Glutamatergic neuron (in vitro differentiated cells): ENCODE measurements at regions not wholly inside any gene's neighbourhood (a gene's known extent, or its start where the extent isn't known, plus 50 kb on each side); places are given as distances from the start of the nearest gene placed in this dataset.
"Not testable (repeated sequence)": the region's sequence is repeated elsewhere in the genome, so short reads cannot be mapped to it uniquely, and the experiment has no call there.

Experiments
- DNase-seq: peaks from one replicate; pipeline ENCODE4 v3.0.0; 2022
- H3K27ac Mint-ChIP-seq: one replicate; pipeline ENCODE4 v1.8.0; 2020; ENCODE audit warnings: mild to moderate bottlenecking, mixed read lengths, inconsistent platforms; ENCODE audit not compliant: unreplicated experiment
- H3K27me3 Mint-ChIP-seq: one replicate; pipeline ENCODE4 v1.8.0; 2020; ENCODE audit warnings: mild to moderate bottlenecking, moderate library complexity, mixed read lengths, inconsistent platforms; ENCODE audit not compliant: unreplicated experiment
- H3K36me3 Mint-ChIP-seq: one replicate; pipeline ENCODE4 v1.8.0; 2020; ENCODE audit warnings: mild to moderate bottlenecking, mixed read lengths, inconsistent platforms; ENCODE audit not compliant: unreplicated experiment
- H3K4me1 Mint-ChIP-seq: one replicate; pipeline ENCODE4 v1.8.0; 2020; ENCODE audit warnings: mild to moderate bottlenecking, low read depth, mixed read lengths, inconsistent platforms; ENCODE audit not compliant: unreplicated experiment
- H3K4me3 Mint-ChIP-seq: one replicate; pipeline ENCODE4 v1.8.0; 2020; ENCODE audit warnings: mild to moderate bottlenecking, mixed read lengths, inconsistent platforms; ENCODE audit not compliant: unreplicated experiment
- H3K9me3 Mint-ChIP-seq: one replicate; pipeline ENCODE4 v1.8.0; 2020; ENCODE audit warnings: mild to moderate bottlenecking, moderate library complexity, mixed read lengths, inconsistent platforms; ENCODE audit not compliant: unreplicated experiment
- TF ChIP-seq, protein P1 (sequence below): fragments of 200-600 bp; sonication (generic); IDR thresholded peaks from one replicate; pipeline ENCODE4 v1.5.0; 2021; ENCODE audit not compliant: partially characterized antibody, unreplicated experiment

DNA sequence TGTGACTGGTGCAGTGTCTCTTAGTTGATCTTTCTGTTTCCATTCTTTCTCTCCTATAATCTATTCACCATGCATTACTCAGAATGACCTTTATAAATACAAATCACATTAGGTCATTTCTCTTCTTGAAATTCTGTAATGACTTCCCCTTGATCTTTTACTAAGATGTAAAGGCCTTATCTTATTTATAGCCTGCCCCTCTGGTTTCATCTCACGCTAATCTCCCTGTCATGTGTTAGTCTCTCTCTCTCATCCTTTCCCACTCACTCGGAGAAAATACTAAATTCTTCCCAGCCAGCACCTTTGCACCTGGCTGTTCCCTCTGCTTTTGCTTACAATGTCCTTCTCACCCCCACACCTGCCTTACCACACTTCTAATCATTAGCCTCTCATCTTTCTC, 530.8 kb downstream of the ADCYAP1 start:
- no peaks in the 10 kb centered on the region for H3K4me1 Mint-ChIP-seq
- H3K9me3 Mint-ChIP-seq, result peaks cover 3% of the 10 kb centered on the region
- TF ChIP-seq, protein P1, sequence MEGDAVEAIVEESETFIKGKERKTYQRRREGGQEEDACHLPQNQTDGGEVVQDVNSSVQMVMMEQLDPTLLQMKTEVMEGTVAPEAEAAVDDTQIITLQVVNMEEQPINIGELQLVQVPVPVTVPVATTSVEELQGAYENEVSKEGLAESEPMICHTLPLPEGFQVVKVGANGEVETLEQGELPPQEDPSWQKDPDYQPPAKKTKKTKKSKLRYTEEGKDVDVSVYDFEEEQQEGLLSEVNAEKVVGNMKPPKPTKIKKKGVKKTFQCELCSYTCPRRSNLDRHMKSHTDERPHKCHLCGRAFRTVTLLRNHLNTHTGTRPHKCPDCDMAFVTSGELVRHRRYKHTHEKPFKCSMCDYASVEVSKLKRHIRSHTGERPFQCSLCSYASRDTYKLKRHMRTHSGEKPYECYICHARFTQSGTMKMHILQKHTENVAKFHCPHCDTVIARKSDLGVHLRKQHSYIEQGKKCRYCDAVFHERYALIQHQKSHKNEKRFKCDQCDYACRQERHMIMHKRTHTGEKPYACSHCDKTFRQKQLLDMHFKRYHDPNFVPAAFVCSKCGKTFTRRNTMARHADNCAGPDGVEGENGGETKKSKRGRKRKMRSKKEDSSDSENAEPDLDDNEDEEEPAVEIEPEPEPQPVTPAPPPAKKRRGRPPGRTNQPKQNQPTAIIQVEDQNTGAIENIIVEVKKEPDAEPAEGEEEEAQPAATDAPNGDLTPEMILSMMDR, result no peak

DNA sequence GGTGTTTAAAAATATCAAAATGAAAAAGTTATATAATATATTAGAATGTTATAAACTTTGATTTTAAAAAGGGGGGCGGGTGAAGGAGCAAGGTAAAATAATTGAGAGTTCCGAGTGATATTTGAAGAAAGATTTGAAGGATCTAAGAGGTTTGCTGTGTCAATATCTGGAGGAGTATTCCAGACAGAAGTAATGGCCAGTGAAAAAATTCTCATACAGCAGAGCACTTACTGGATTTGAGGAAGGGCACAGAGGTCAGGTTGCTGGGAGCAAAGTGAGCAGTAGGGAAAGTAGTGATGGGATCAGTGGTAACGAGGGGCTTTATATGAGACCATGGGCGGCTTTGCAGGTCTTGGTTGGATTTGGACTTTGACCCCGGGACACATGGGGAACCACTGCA, 531.5 kb downstream of the ADCYAP1 start:
- Mint-ChIP-seq H3K36me3 (no peaks in the 10 kb centered on the region), H3K4me1 (no peaks in the 10 kb centered on the region), H3K9me3 (peaks cover 3% of the 10 kb centered on the region), H3K4me3 (no peak overlapping the region), H3K27me3 (peaks cover 2% of the 10 kb centered on the region), H3K27ac (no peak overlapping the region)
- no peak for DNase-seq
- TF ChIP-seq, protein P1, result no peak

More for the DNA sequence above, 530.8 kb downstream of the ADCYAP1 start:
- Mint-ChIP-seq H3K27me3 (peaks cover 2% of the 10 kb centered on the region), H3K27ac (no peak overlapping the region), H3K4me3 (no peak overlapping the region), H3K36me3 (no peaks in the 10 kb centered on the region)
- DNase-seq, result no peak

DNA sequence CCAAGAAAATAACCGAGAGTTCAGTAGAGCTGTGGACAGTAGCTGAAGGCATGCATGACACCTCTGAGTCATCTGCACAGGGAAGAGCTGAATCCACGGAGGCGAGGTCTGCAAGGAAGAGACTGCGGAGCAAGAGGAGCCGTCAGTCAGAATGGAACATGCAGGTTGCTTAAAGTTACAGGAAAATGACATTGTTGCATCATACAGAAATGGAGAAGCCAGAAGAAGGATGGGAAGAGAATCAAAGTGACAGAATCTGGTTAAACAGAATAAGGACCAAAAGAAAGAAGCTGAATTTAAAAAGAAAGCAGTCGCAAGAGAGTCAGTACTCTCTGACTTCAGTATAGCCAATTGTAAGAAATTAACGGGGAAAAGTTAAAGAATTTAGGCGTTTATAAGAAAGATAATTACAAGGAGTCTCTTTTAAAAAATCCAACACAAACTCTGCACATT, 533.8 kb downstream of the ADCYAP1 start:
- H3K4me3 Mint-ChIP-seq, result no peak overlapping the region
- no peaks in the 10 kb centered on the region for H3K36me3 Mint-ChIP-seq
- H3K9me3 Mint-ChIP-seq, result peaks cover 3% of the 10 kb centered on the region
- no peaks in the 10 kb centered on the region for H3K4me1 Mint-ChIP-seq
- DNase-seq, result no peak
- TF ChIP-seq, protein P1, result no peak
- peaks cover 2% of the 10 kb centered on the region for H3K27me3 Mint-ChIP-seq
- H3K27ac Mint-ChIP-seq, result no peak overlapping the region

DNA sequence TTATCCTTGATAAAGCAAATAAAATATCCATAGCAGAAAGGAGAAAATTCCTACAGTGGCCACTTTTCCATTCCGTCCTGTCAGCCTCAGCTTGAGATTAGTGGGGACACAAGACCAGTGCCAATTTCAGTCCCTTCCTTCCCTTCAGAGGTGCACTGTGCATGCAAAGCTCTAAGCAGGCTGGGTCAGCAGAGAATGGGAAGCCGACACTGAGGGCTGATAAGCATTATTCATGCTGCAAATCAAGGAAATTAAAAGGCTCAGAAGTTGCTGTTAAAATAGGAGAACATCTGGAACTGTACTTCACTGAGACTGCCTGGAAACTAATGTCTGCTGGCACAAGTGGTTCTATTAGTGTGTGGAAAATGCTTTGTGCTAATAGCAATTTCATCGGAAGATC, 534.3 kb downstream of the ADCYAP1 start:
- TF ChIP-seq, protein P1, result no peak
- H3K27ac Mint-ChIP-seq, result no peak overlapping the region
- no peaks in the 10 kb centered on the region for H3K36me3 Mint-ChIP-seq
- peaks cover 3% of the 10 kb centered on the region for H3K9me3 Mint-ChIP-seq
- H3K27me3 Mint-ChIP-seq, result peaks cover 2% of the 10 kb centered on the region
- H3K4me1 Mint-ChIP-seq, result no peaks in the 10 kb centered on the region
- DNase-seq, result no peak
- H3K4me3 Mint-ChIP-seq, result no peak overlapping the region

DNA sequence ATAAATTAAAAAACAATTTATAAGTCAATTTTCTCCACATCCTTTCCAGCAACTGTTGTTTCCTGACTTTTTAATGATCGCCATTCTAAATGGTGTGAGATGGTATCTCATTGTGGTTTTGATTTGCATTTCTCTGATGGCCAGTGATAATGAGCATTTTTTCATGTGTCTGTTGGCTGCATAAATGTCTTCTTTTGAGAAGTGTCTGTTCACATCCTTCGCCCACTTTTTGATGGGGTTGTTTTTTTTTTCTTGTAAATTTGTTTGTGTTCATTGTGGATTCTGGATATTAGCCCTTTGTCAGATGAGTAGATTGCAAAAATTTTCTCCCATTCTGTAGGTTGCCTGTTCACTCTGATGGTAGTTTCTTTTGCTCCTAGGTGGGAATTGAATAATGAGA, 539.4 kb downstream of the ADCYAP1 start:
- not testable (repeated sequence) for H3K4me3 Mint-ChIP-seq, H3K27me3 Mint-ChIP-seq, H3K4me1 Mint-ChIP-seq, DNase-seq, H3K9me3 Mint-ChIP-seq, H3K36me3 Mint-ChIP-seq, H3K27ac Mint-ChIP-seq

DNA sequence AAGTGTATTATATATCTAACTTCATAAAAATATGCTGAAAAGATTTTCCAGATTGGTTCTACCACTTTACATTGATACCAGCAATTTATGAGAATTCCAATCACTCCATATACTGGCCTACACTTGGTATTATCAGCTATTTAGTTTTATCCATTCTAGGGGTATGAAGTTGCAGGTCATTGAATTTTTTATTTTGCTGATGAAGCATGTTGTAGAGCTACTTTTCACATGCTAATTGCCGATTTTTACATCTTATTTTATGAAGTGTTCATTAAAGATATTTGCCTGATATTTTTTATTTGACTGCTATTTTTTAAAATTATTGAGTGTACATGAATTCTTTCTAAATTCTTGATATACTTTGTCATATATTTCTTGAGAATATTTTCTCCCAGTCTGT, 542.1 kb downstream of the ADCYAP1 start:
- H3K27ac Mint-ChIP-seq, result no peak overlapping the region
- H3K4me3 Mint-ChIP-seq, result no peak overlapping the region
- TF ChIP-seq, protein P1, result no peak
- H3K27me3 Mint-ChIP-seq, result no peaks in the 10 kb centered on the region
- no peaks in the 10 kb centered on the region for H3K36me3 Mint-ChIP-seq
- H3K9me3 Mint-ChIP-seq, result no peaks in the 10 kb centered on the region
- no peak for DNase-seq
- H3K4me1 Mint-ChIP-seq, result no peaks in the 10 kb centered on the region
